Esophagus squamous epithelium (tissue), 4 donors: ENCODE measurements at regions not wholly inside any gene's neighbourhood (a gene's known extent, or its start where the extent isn't known, plus 50 kb on each side); places are given as distances from the start of the nearest gene placed in this dataset.

Source experiments
- CTCF ChIP-seq, 6 experiments: fragments of 450-650 bp in 4 of 6; fragments of 200-600 bp in 2 of 6; sonication (generic) in 2 of 6; IDR thresholded peaks; one replicate each; pipeline ENCODE4 v1.5.1; 2016 to 2019; ENCODE audit warnings: antibody characterized with exemption in 6 of 6, mild to moderate bottlenecking in 4 of 6, moderate library complexity in 4 of 6
- POLR2A ChIP-seq, 4 donors: fragments of 450-650 bp; IDR thresholded peaks; one replicate each; pipeline ENCODE4 v1.6.1; 2017; ENCODE audit warnings: antibody characterized with exemption in 4 of 4, mild to moderate bottlenecking in 4 of 4, moderate library complexity in 3 of 4

DNA sequence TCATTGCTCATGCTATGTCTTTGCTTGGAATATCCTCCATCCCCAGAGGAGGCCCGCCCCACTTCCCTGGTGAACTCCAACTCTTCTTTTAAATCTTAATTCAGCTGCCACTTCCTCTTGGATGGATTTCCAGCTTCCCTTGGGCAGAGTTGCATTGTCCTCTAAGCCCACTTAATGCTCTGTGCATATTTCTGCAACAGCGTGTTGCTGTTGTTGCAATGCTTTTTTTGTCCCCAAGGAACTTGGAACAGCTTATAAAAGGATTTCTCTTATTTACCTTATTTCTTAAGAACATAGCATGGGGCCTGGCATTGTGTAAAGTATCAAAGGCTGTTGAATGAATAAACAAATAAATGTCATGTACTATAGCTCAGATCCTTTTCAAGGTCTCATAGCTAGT is 507.4 kb downstream of the METTL15 start:
- TF ChIP-seq CTCF (IDR thresholded peaks at IDR 0.05) (no peak), POLR2A (IDR thresholded peaks at IDR 0.05) (no peak)
